ENCODE measurements at regions not wholly inside any gene's neighbourhood (a gene's known extent, or its start where the extent isn't known, plus 50 kb on each side); places are given as distances from the start of the nearest gene placed in this dataset.

DNA sequence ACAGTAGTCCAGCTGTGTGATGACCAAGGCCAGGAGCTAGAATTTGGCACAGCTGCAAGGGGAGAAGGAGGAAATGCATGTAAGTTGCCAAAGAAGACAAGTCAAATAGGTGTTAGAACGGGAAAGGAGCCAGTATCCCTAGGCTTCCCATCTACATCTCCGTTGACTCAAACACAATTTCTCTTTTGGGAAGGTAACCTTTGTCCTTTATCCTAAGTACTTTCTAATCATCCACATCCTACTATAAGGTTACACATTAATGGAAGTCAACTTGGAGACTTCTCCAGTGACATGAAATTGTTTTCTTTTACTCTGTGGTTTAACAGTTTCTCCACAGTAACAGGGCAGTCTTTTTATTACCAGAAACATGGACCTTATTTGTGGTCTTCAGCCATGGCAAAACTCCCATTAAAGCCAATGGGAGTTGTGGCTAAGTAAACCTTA lies 620.0 kb downstream of the ANKRD50 start:
- no peak for TF ChIP-seq ZFX (IDR thresholded peaks at IDR 0.05; ENCODE audit: borderline replicate concordance)
- TF ChIP-seq, protein P1, sequence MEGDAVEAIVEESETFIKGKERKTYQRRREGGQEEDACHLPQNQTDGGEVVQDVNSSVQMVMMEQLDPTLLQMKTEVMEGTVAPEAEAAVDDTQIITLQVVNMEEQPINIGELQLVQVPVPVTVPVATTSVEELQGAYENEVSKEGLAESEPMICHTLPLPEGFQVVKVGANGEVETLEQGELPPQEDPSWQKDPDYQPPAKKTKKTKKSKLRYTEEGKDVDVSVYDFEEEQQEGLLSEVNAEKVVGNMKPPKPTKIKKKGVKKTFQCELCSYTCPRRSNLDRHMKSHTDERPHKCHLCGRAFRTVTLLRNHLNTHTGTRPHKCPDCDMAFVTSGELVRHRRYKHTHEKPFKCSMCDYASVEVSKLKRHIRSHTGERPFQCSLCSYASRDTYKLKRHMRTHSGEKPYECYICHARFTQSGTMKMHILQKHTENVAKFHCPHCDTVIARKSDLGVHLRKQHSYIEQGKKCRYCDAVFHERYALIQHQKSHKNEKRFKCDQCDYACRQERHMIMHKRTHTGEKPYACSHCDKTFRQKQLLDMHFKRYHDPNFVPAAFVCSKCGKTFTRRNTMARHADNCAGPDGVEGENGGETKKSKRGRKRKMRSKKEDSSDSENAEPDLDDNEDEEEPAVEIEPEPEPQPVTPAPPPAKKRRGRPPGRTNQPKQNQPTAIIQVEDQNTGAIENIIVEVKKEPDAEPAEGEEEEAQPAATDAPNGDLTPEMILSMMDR (IDR thresholded peaks at IDR 0.05): no peak
- no peak overlapping the region for H3K27ac ChIP-seq

GRCh38 chr4:124095621-124096020 lies 616.9 kb downstream of the ANKRD50 start:
- no peak for TF ChIP-seq ZFX (IDR thresholded peaks at IDR 0.05; ENCODE audit: borderline replicate concordance)
- TF ChIP-seq, protein P1 (IDR thresholded peaks at IDR 0.05): no peak
- no peak overlapping the region for H3K27ac ChIP-seq

DNA sequence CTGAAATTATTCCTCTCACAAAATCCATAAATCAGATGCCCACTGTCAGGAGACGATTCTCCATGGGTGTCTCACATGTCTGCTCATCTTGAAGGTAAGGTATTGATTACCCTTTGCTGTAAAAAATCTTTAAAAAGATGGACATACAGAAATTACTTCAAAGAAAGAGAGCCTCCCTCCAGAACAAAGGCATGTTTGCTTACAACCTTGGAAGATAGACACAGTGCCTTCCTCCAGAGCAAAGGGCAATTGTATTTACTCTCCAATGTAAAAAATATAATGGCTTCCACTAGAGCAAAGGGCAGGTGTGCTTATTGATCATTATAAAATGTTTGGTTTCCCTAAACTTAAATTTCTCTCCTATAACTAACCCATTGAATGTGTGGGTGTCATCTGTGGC lies 616.2 kb downstream of the ANKRD50 start:
- no peak overlapping the region for H3K27ac ChIP-seq
- TF ChIP-seq, protein P1 (IDR thresholded peaks at IDR 0.05): no peak
- TF ChIP-seq ZFX (IDR thresholded peaks at IDR 0.05; ENCODE audit: borderline replicate concordance): no peak

- H3K27ac ChIP-seq: no peak overlapping the region
Observed at GRCh38 chr4:124097447-124097846, 615.1 kb downstream of the ANKRD50 start.

GRCh38 chr4:124104101-124104500 lies 608.4 kb downstream of the ANKRD50 start:
- TF ChIP-seq, protein P1 (IDR thresholded peaks at IDR 0.05): no peak
- TF ChIP-seq ZFX (IDR thresholded peaks at IDR 0.05; ENCODE audit: borderline replicate concordance): no peak
- no peak overlapping the region for H3K27ac ChIP-seq

More at GRCh38 chr4:124097447-124097846, 615.1 kb downstream of the ANKRD50 start:
- no peak for TF ChIP-seq ZFX (IDR thresholded peaks at IDR 0.05; ENCODE audit: borderline replicate concordance)

- no peak for TF ChIP-seq ZFX (IDR thresholded peaks at IDR 0.05; ENCODE audit: borderline replicate concordance)
- TF ChIP-seq, protein P1 (IDR thresholded peaks at IDR 0.05): no peak
- H3K27ac ChIP-seq: no peak overlapping the region
Observed at GRCh38 chr4:124104628-124105027, 607.9 kb downstream of the ANKRD50 start.

GRCh38 chr4:124105212-124105611 lies 607.3 kb downstream of the ANKRD50 start:
- no peak overlapping the region for H3K27ac ChIP-seq
- TF ChIP-seq, protein P1 (IDR thresholded peaks at IDR 0.05): no peak
- no peak for TF ChIP-seq ZFX (IDR thresholded peaks at IDR 0.05; ENCODE audit: borderline replicate concordance)

DNA sequence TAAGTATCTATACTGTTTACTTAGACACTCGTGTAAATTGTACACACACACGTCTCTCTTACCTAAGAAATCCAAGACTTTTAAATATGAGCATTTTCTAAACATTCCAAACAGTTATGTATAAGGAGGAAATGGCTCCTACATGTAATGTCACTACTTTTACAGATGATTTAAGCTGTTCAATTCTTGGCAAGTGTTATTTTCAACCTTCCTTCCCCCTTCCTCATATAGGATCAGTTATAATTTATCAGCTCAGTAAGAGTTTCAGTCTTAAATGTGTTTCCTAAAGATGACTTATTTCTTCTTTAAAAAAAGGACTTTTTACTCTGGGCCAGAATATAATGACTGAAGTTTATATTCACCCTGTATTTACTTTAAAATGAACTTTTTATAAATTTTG lies 601.1 kb downstream of the ANKRD50 start:
- no peak for TF ChIP-seq ZFX (IDR thresholded peaks at IDR 0.05; ENCODE audit: borderline replicate concordance)
- TF ChIP-seq, protein P1 (IDR thresholded peaks at IDR 0.05): no peak
- no peak overlapping the region for H3K27ac ChIP-seq

Data from 22Rv1 (cell line).